PC-9 (cell line): ENCODE measurements at regions not wholly inside any gene's neighbourhood (a gene's known extent, or its start where the extent isn't known, plus 50 kb on each side); places are given as distances from the start of the nearest gene placed in this dataset.
"Not testable (repeated sequence)": the region's sequence is repeated elsewhere in the genome, so short reads cannot be mapped to it uniquely, and the experiment has no call there.

Experiments used
- BruUV-seq: library from RNA; stranded (reverse); fragments of 400-500 nt; replicated peaks from 2 replicates; lab custom pipeline; 2021; lab: Mats Ljungman, UMichigan
- CTCF ChIA-PET: fragments of 300-600 bp; sonication (Branson Sonifier 250); formaldehyde crosslinking; loops from one replicate; lab custom pipeline; 2022; ENCODE audit warnings: antibody characterized with exemption; lab: Charles Lee
- POLR2A ChIA-PET: fragments of 300-600 bp; sonication (Branson Sonifier 250); formaldehyde crosslinking; loops from one replicate; lab custom pipeline; 2022; ENCODE audit warnings: antibody characterized with exemption; ENCODE audit not compliant: unreplicated experiment; lab: Charles Lee
- DNase-seq, 2 experiments: peaks; one replicate each; pipeline versions ENCODE4 v3.0.0 to v3.0.0-alpha.2; 2015 to 2022; ENCODE audit warnings: mixed read lengths in 1 of 2
- H2AFZ ChIP-seq: fragments of 200-600 bp; sonication (generic); 2 replicates; pipeline ENCODE4 v1.8.1; 2017; ENCODE audit warnings: antibody characterized with exemption
- H3F3A ChIP-seq: fragments of 200-600 bp; sonication (generic); 2 replicates; pipeline ENCODE4 v1.8.1; 2017; ENCODE audit warnings: antibody characterized with exemption, mild to moderate bottlenecking, low read depth; ENCODE audit not compliant: insufficient read depth
- H3K27ac ChIP-seq: fragments of 200-600 bp; sonication (generic); 2 replicates; pipeline ENCODE4 v1.6.1; 2016; ENCODE audit warnings: mixed run types
- H3K27me3 ChIP-seq: fragments of 200-600 bp; sonication (generic); 2 replicates; pipeline ENCODE4 v1.6.1; 2016; ENCODE audit warnings: low read depth, mixed run types; ENCODE audit not compliant: insufficient read depth
- H3K36me3 ChIP-seq: fragments of 200-600 bp; sonication (generic); 2 replicates; pipeline ENCODE4 v1.6.1; 2016; ENCODE audit warnings: low read depth, mixed run types
- H3K4me1 ChIP-seq: fragments of 200-600 bp; sonication (generic); replicated peaks from 2 replicates; pipeline ENCODE4 v1.6.1; 2016; ENCODE audit warnings: mixed run types; ENCODE audit not compliant: insufficient read depth
- H3K4me2 ChIP-seq: fragments of 200-600 bp; sonication (generic); 2 replicates; pipeline ENCODE4 v1.6.1; 2017; ENCODE audit warnings: mixed run types
- H3K4me3 ChIP-seq: fragments of 200-600 bp; sonication (generic); 2 replicates; pipeline ENCODE4 v1.6.1; 2016; ENCODE audit warnings: mixed run types
- H3K79me2 ChIP-seq: fragments of 200-600 bp; sonication (generic); 2 replicates; pipeline ENCODE4 v1.6.1; 2017; ENCODE audit warnings: low read depth, mixed run types
- H3K9me2 ChIP-seq: fragments of 200-600 bp; sonication (generic); 2 replicates; pipeline ENCODE4 v1.8.1; 2017; ENCODE audit warnings: mild to moderate bottlenecking; ENCODE audit not compliant: insufficient read depth
- H3K9me3 ChIP-seq: fragments of 200-600 bp; sonication (generic); 2 replicates; pipeline ENCODE4 v1.8.1; 2016; ENCODE audit warnings: low read depth; ENCODE audit not compliant: insufficient read depth
- H4K20me1 ChIP-seq: fragments of 200-600 bp; sonication (generic); 2 replicates; pipeline ENCODE4 v1.8.1; 2017; ENCODE audit not compliant: insufficient read depth
- EZH2 ChIP-seq: fragments of 200-600 bp; sonication (generic); IDR thresholded peaks from 2 replicates; pipeline ENCODE4 v1.8.0; 2017; ENCODE audit warnings: antibody characterized with exemption, low read depth
- intact Hi-C: fragments of 100-400 bp; cut with micrococcal nuclease; formaldehyde crosslinking; loops from one replicate; pipeline ENCODE4 v1.10.0; 2022; ENCODE audit not compliant: unreplicated experiment
- TF ChIP-seq, protein P1 (sequence below): fragments of 200-600 bp; sonication (generic); conservative IDR thresholded peaks from 2 replicates; pipeline ENCODE4 v1.6.1; 2017; ENCODE audit warnings: mixed run types, antibody characterized with exemption, mild to moderate bottlenecking, moderate library complexity

DNA sequence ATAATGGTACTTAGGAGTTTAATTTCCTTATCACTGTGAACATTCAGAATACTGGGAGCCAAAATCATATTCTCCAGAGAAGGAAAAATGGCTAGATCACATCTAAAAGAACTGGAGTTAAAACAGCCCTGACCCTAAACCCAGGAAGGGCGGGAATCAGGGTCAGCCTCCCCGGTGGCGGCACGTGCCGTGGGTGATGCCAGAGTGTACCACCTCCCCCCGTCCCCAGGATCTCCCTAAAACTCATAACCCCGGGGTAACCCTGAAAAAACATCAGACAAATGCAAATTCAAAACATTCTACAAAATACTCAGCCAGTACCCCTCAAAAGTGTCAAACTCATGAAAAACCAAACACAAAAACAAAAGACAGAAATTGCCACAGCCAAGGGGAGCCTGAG, 148.3 kb downstream of the DLL1 start:
- Histone ChIP-seq H3K79me2 (no peaks in the 10 kb centered on the region), H3K4me2 (no peak overlapping the region), H4K20me1 (no peaks in the 10 kb centered on the region), H3K4me1 (no peaks in the 10 kb centered on the region), H3K27me3 (peaks cover 46% of the 10 kb centered on the region), H2AFZ (no peak overlapping the region), H3K9me2 (no peaks in the 10 kb centered on the region), H3F3A (no peaks in the 10 kb centered on the region), H3K36me3 (no peaks in the 10 kb centered on the region), H3K27ac (no peak overlapping the region), H3K9me3 (no peaks in the 10 kb centered on the region), H3K4me3 (no peak overlapping the region)
- no peak for DNase-seq
- intact Hi-C loops, result no loop called here
- TF ChIP-seq EZH2, result no peak
- TF ChIP-seq, protein P1, sequence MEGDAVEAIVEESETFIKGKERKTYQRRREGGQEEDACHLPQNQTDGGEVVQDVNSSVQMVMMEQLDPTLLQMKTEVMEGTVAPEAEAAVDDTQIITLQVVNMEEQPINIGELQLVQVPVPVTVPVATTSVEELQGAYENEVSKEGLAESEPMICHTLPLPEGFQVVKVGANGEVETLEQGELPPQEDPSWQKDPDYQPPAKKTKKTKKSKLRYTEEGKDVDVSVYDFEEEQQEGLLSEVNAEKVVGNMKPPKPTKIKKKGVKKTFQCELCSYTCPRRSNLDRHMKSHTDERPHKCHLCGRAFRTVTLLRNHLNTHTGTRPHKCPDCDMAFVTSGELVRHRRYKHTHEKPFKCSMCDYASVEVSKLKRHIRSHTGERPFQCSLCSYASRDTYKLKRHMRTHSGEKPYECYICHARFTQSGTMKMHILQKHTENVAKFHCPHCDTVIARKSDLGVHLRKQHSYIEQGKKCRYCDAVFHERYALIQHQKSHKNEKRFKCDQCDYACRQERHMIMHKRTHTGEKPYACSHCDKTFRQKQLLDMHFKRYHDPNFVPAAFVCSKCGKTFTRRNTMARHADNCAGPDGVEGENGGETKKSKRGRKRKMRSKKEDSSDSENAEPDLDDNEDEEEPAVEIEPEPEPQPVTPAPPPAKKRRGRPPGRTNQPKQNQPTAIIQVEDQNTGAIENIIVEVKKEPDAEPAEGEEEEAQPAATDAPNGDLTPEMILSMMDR, result no peak
- ChIA-PET POLR2A (no interaction called here), CTCF (no interaction called here)
- BruUV-seq, result no TSS peak

DNA sequence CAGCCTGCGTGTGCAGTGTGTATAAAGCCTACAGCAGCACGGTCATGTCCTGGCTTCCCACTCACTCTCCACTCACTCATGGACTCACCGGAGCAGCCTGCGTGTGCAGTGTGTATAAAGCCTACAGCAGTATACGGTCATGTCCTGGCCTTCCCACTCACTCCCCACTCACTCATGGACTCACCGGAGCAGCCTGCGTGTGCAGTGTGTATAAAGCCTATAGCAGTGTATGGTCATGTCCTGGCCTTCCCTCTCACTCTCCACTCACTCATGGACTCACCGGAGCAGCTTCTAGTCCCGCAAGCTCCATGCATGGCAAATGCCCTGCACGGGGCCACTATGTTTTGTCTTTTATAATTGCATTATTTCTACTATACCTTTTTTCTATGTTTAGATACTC, 149.8 kb downstream of the DLL1 start:
- H4K20me1 ChIP-seq, H3K9me3 ChIP-seq, H3K9me2 ChIP-seq, H3K79me2 ChIP-seq, H2AFZ ChIP-seq, H3K4me1 ChIP-seq, CTCF ChIA-PET, DNase-seq, POLR2A ChIA-PET, H3F3A ChIP-seq, BruUV-seq, intact Hi-C loops, H3K27ac ChIP-seq, H3K36me3 ChIP-seq, H3K4me3 ChIP-seq, H3K4me2 ChIP-seq: not testable (repeated sequence)
- H3K27me3 ChIP-seq, result peaks cover 37% of the 10 kb centered on the region

- Histone ChIP-seq H3K4me1 (no peaks in the 10 kb centered on the region), H3K36me3 (no peaks in the 10 kb centered on the region), H3F3A (no peaks in the 10 kb centered on the region), H3K4me3 (no peak overlapping the region), H3K27ac (no peak overlapping the region), H3K27me3 (peaks cover 46% of the 10 kb centered on the region), H2AFZ (no peak overlapping the region), H3K79me2 (no peaks in the 10 kb centered on the region), H4K20me1 (no peaks in the 10 kb centered on the region), H3K9me3 (no peaks in the 10 kb centered on the region), H3K4me2 (no peak overlapping the region), H3K9me2 (no peaks in the 10 kb centered on the region)
- no peak for DNase-seq
- TF ChIP-seq, protein P1, result no peak
- TF ChIP-seq EZH2, result no peak
- intact Hi-C loops, result no loop called here
- no TSS peak for BruUV-seq
- ChIA-PET CTCF (no interaction called here), POLR2A (no interaction called here)
Observed at GRCh38 chr6:170140129-170140528, 150.7 kb downstream of the DLL1 start.

GRCh38 chr6:170139531-170139930, 151.3 kb downstream of the DLL1 start:
- ChIA-PET CTCF (no interaction called here), POLR2A (no interaction called here)
- Histone ChIP-seq H3K79me2 (no peaks in the 10 kb centered on the region), H3K36me3 (no peaks in the 10 kb centered on the region), H3K4me1 (no peaks in the 10 kb centered on the region), H3K4me3 (no peak overlapping the region), H3K27ac (no peak overlapping the region), H2AFZ (no peak overlapping the region), H4K20me1 (no peaks in the 10 kb centered on the region), H3K4me2 (no peak overlapping the region), H3F3A (no peaks in the 10 kb centered on the region), H3K9me3 (no peaks in the 10 kb centered on the region), H3K9me2 (no peaks in the 10 kb centered on the region), H3K27me3 (peaks cover 52% of the 10 kb centered on the region)
- DNase-seq, result no peak
- no peak for TF ChIP-seq EZH2
- TF ChIP-seq, protein P1, result no peak
- BruUV-seq, result no TSS peak
- intact Hi-C loops, result no loop called here

DNA sequence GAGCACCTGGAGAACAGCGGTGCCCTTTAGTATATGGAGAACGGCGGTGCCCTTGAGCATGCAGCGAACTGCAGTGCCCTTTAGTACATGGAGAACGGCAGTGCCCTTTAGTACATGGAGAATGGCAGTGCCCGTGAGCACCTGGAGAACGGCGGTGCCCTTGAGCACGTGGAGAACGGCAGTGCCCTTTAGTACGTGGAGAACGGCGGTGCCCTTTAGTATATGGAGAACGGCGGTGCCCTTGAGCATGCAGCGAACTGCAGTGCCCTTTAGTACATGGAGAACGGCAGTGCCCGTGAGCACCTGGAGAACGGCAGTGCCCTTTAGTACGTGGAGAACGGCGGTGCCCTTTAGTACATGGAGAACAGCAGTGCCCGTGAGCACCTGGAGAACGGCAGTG, 151.8 kb downstream of the DLL1 start:
- H3K4me1 ChIP-seq, H3K4me2 ChIP-seq, H3K79me2 ChIP-seq, H3F3A ChIP-seq, POLR2A ChIA-PET, H3K36me3 ChIP-seq, intact Hi-C loops, BruUV-seq, H2AFZ ChIP-seq, DNase-seq, H3K27ac ChIP-seq, H3K4me3 ChIP-seq, H3K9me2 ChIP-seq, CTCF ChIA-PET, H3K9me3 ChIP-seq, H4K20me1 ChIP-seq: not testable (repeated sequence)
- peaks cover 57% of the 10 kb centered on the region for H3K27me3 ChIP-seq
